Tibial nerve (tissue), 4 donors: ENCODE measurements at regions not wholly inside any gene's neighbourhood (a gene's known extent, or its start where the extent isn't known, plus 50 kb on each side); places are given as distances from the start of the nearest gene placed in this dataset.

Experiments
- EP300 ChIP-seq, 2 donors: sonication (generic); formaldehyde crosslinking; IDR thresholded peaks; one replicate each; pipeline ENCODE4 v1.6.1; 2017; ENCODE audit warnings: antibody characterized with exemption in 2 of 2, mild to moderate bottlenecking in 1 of 2
- POLR2A ChIP-seq, 2 donors: fragments of 450-650 bp; IDR thresholded peaks; one replicate each; pipeline ENCODE4 v1.6.1; 2017; ENCODE audit warnings: antibody characterized with exemption in 2 of 2, mild to moderate bottlenecking in 2 of 2, moderate library complexity in 2 of 2
- TF ChIP-seq, protein P1 (sequence below), 5 experiments: fragments of 200-600 bp in 3 of 5; fragments of 450-650 bp in 2 of 5; sonication (generic) in 3 of 5; IDR thresholded peaks; one replicate each; pipeline ENCODE4 v1.5.1; 2016 to 2019; ENCODE audit warnings: antibody characterized with exemption in 5 of 5, mild to moderate bottlenecking in 3 of 5, moderate library complexity in 2 of 5

DNA sequence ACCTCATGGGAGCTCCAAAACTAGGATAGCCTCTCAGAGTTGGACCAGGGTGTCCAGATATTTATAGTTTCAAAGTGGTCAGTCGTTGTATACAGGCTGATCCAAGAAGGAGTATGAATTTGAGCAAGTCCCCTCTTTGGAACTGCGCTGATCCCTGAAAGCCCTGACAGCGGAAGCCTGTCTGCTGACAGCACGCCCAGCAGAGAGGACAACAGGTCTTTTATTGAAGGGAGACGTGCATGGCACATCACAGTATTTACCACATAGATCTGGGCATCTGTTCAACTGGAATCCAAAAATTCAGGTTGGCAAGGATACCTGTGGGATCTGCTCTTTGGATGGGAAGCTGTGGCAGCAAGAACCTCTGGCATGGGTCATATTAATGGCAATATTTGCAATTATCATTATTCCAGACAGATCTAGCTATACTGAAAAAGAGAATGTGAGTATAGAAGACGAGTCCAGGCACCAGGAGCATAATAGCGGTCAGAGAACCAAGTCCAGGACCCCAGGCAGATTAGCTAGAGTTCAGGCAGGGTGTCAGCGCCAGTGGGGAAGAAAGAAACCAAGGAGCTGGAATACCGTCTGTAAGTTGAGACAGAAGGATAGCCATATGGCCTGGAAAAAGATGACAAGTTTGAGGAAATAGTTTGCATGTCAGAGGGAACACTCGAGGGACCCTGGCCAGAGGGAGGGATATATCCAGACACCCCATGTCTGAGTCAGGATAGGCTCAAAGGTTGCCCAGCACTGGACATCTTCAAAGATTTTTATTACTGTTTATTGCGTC, 260.4 kb upstream of the FANCL start:
- TF ChIP-seq, protein P1, sequence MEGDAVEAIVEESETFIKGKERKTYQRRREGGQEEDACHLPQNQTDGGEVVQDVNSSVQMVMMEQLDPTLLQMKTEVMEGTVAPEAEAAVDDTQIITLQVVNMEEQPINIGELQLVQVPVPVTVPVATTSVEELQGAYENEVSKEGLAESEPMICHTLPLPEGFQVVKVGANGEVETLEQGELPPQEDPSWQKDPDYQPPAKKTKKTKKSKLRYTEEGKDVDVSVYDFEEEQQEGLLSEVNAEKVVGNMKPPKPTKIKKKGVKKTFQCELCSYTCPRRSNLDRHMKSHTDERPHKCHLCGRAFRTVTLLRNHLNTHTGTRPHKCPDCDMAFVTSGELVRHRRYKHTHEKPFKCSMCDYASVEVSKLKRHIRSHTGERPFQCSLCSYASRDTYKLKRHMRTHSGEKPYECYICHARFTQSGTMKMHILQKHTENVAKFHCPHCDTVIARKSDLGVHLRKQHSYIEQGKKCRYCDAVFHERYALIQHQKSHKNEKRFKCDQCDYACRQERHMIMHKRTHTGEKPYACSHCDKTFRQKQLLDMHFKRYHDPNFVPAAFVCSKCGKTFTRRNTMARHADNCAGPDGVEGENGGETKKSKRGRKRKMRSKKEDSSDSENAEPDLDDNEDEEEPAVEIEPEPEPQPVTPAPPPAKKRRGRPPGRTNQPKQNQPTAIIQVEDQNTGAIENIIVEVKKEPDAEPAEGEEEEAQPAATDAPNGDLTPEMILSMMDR (IDR thresholded peaks at IDR 0.05) = no peak
- TF ChIP-seq POLR2A (IDR thresholded peaks at IDR 0.05) (no peak), EP300 (IDR thresholded peaks at IDR 0.05) (no peak)
